Right lobe of liver (tissue), 6 donors: ENCODE measurements at regions not wholly inside any gene's neighbourhood (a gene's known extent, or its start where the extent isn't known, plus 50 kb on each side); places are given as distances from the start of the nearest gene placed in this dataset.

Experiments used
- ATAC-seq, 4 donors: fragments of 200-7000 bp; cut with Tn5 transposase; one replicate each; pipeline ENCODE4 v1.9.1; 2020; ENCODE audit warnings: mild to moderate bottlenecking in 4 of 4, moderate library complexity in 4 of 4
- DNase-seq, 3 donors: peaks; one replicate each; pipeline ENCODE4 v3.0.0-alpha.2; 2020
- H3K27ac ChIP-seq, 3 donors: fragments of 200-600 bp; one replicate each; pipeline ENCODE4 v1.8.0; 2022
- H3K27me3 ChIP-seq, 2 donors: fragments of 200-600 bp; one replicate each; pipeline ENCODE4 v1.8.0; 2022
- H3K36me3 ChIP-seq, 4 donors: fragments of 200-600 bp; sonication (generic) in 1 of 4; one replicate each; pipeline versions ENCODE4 v1.5.1 to v1.8.0; 2017 to 2022; ENCODE audit warnings: control low read depth in 1 of 4
- H3K4me1 ChIP-seq, 4 donors: fragments of 200-600 bp; sonication (generic) in 1 of 4; one replicate each; pipeline versions ENCODE4 v1.5.1 to v1.8.0; 2017 to 2022; ENCODE audit warnings: control low read depth in 1 of 4
- H3K4me3 ChIP-seq, 3 donors: fragments of 200-600 bp; one replicate each; pipeline ENCODE4 v1.8.0; 2022
- H3K9me3 ChIP-seq, 4 donors: fragments of 200-600 bp; sonication (generic) in 1 of 4; one replicate each; pipeline versions ENCODE4 v1.5.1 to v1.8.0; 2017 to 2022; ENCODE audit warnings: control low read depth in 1 of 4
- CTCF ChIP-seq, 4 donors: fragments of 200-600 bp in 3 of 4; fragments of 450-650 bp in 1 of 4; IDR thresholded peaks; one replicate each; pipeline versions ENCODE4 v1.5.1 to v1.8.0; 2016 to 2022; ENCODE audit warnings: antibody characterized with exemption in 4 of 4, mild to moderate bottlenecking in 2 of 4
- POLR2A ChIP-seq: fragments of 450-650 bp; IDR thresholded peaks from one replicate; pipeline ENCODE4 v1.6.1; 2017; ENCODE audit warnings: antibody characterized with exemption, mild to moderate bottlenecking
- WGBS: methylation state at CpG from one replicate; pipeline ENCODE4 v1.1.6; 2018; ENCODE audit warnings: low coverage, low lambda C conversion rate; ENCODE audit not compliant: insufficient coverage; ENCODE audit errors: missing lambda C conversion rate; 5-methylcytosine and 5-hydroxymethylcytosine counted together
- intact Hi-C, 2 donors: fragments of 100-400 bp; cut with DNase I; formaldehyde crosslinking; loops; one replicate each; pipeline versions ENCODE4 v1.11.2 to v1.14.1; 2022
- donor health status: DM: no; HTN: yes; CAD: no.
- donor health status: DM: no; HTN: no; CAD: no.
- donor health status: DM: no; HTN: no; CAD: no.
- donor health status: DM: no; HTN: yes; CAD: no.
- donor health status: DM: no; HTN: yes; CAD: no.

DNA sequence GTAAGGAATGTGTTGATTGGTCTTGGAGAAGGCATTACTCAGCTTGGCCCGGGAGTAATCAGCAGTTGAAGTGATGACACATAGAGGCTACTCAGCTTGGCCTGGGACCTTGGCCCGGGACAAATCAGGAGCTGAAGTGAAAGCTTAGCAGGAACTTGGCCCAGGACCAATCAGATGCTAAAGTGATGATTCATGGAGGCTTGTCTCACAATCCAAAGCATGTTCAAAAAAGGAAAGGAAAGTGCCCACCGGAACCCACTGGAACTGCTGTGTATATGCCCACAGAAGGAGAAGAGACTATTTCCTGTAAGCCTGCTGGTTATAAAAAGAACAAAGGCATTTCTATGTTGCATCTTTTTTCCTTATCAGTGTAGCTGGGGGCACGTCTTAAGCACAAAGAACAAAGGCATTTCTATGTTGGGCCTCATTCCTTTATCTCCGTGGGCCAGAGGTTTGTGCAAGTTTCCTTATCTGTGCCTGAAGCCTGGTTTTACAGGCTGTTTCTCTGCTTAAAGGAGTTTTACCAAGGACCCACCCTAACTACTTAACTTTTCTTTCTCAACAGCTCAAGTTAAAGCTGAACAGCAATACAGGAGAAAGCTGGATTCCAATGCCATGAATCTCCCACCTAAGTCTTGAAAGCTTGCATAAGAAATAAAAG, 1176.7 kb downstream of the NLGN4X start:
- no peak overlapping the region for H3K27ac ChIP-seq
- H3K27me3 ChIP-seq, result no peaks in the 10 kb centered on the region
- H3K9me3 ChIP-seq, result no peaks in the 10 kb centered on the region
- 23% methylated on average over 4 of the region's 5 CpGs for WGBS
- no peaks in the 10 kb centered on the region for H3K36me3 ChIP-seq
- H3K4me3 ChIP-seq, result no peak overlapping the region
- peak in 2 of 4 donors; percentile 35 to 41 for ATAC-seq
- peak in 2 of 3 donors; percentile 20 to 33 for DNase-seq
- no peaks in the 10 kb centered on the region for H3K4me1 ChIP-seq
- TF ChIP-seq CTCF (IDR thresholded peaks at IDR 0.05) (no peak), POLR2A (no peak)
- intact Hi-C loops, result no loop called here

- ATAC-seq (no peak), DNase-seq (no peak)
- H3K27me3 ChIP-seq, result no peaks in the 10 kb centered on the region
- no peak for TF ChIP-seq CTCF (IDR thresholded peaks at IDR 0.05)
- no peak for TF ChIP-seq POLR2A
- no peaks in the 10 kb centered on the region for H3K4me1 ChIP-seq
- no peak overlapping the region for H3K27ac ChIP-seq
- H3K9me3 ChIP-seq, result no peaks in the 10 kb centered on the region
- intact Hi-C loops, result no loop called here
- H3K4me3 ChIP-seq, result no peak overlapping the region
- WGBS, result 65% methylated on average over 3 of the region's 3 CpGs
- H3K36me3 ChIP-seq, result no peaks in the 10 kb centered on the region
These were observed 1186.1 kb downstream of the NLGN4X start for GRCh38 chrX:5042563-5042962.

GRCh38 chrX:5031792-5032191, 1196.9 kb downstream of the NLGN4X start:
- 62% methylated on average over 7 of the region's 7 CpGs for WGBS
- no peaks in the 10 kb centered on the region for H3K4me1 ChIP-seq
- H3K9me3 ChIP-seq, result no peaks in the 10 kb centered on the region
- no peaks in the 10 kb centered on the region for H3K36me3 ChIP-seq
- intact Hi-C loops, result no loop called here
- H3K4me3 ChIP-seq, result no peak overlapping the region
- H3K27me3 ChIP-seq, result no peaks in the 10 kb centered on the region
- ATAC-seq, result no peak
- TF ChIP-seq POLR2A (no peak), CTCF (IDR thresholded peaks at IDR 0.05) (no peak)
- no peak overlapping the region for H3K27ac ChIP-seq
- DNase-seq, result no peak

DNA sequence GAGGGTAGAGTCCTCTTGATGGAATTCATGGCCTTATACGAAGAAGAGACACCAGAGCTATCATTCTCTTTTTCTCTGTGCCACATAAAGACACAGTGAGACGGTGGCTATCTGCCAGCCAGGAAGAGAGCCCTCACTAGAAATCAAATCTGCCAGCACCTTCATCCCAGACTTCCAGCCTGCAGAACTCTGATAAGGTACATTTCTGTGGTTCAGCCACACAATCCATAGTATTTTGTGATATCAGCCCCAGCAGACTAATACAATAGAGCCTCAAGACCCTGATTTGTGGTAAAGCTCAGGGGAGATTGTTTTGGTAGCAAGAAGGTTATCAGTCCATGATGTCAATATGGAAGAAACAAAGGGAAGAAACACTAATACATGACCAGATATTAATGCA, 1213.2 kb downstream of the NLGN4X start:
- ATAC-seq (no peak), DNase-seq (no peak)
- H3K27me3 ChIP-seq, result no peaks in the 10 kb centered on the region
- H3K9me3 ChIP-seq, result no peaks in the 10 kb centered on the region
- no peak overlapping the region for H3K4me3 ChIP-seq
- intact Hi-C loops, result no loop called here
- TF ChIP-seq POLR2A (no peak), CTCF (IDR thresholded peaks at IDR 0.05) (no peak)
- WGBS, result 58% methylated on average over 1 of the region's 2 CpGs
- H3K4me1 ChIP-seq, result no peaks in the 10 kb centered on the region
- H3K27ac ChIP-seq, result no peak overlapping the region
- no peaks in the 10 kb centered on the region for H3K36me3 ChIP-seq

DNA sequence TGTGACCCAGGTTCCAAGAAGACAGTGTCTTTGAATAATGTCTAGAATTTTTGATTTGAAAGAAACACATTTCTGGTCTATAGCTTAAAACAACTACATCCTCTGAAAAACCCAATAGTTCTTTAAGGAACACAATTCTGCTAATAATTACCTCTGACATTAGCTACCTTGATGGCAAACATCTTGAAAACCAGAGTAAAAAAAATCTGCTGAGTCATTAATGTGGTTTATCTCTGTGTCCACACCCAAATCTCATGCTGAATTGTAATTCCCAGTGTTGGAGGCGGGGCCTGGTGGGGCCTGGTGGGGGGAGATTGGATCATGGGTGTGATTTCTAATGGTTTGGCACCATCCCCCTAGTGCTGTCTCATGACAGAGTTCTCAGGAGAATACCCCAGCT, 1233.8 kb downstream of the NLGN4X start:
- ATAC-seq (no peak), DNase-seq (no peak)
- Histone ChIP-seq H3K4me3 (no peak overlapping the region), H3K4me1 (no peaks in the 10 kb centered on the region), H3K27ac (no peak overlapping the region), H3K27me3 (no peaks in the 10 kb centered on the region), H3K9me3 (no peaks in the 10 kb centered on the region), H3K36me3 (no peaks in the 10 kb centered on the region)
- TF ChIP-seq POLR2A (no peak), CTCF (IDR thresholded peaks at IDR 0.05) (no peak)
- WGBS, result 42% methylated on average over 1 of the region's 1 CpG
- intact Hi-C loops, result no loop called here
